Liver (tissue), 8 donors: ENCODE measurements at regions not wholly inside any gene's neighbourhood (a gene's known extent, or its start where the extent isn't known, plus 50 kb on each side); places are given as distances from the start of the nearest gene placed in this dataset.

Experiments
- DNase-seq: peaks from one replicate; pipeline ENCODE4 v3.0.0-alpha.2; 2017; ENCODE audit warnings: low spot score
- H3K27ac ChIP-seq, 2 donors: one replicate each; pipeline ENCODE4 v1.7.0; 2013; ENCODE audit warnings: inconsistent platforms in 2 of 2, low read length in 2 of 2, control low read depth in 1 of 2, low read depth in 1 of 2, mild to moderate bottlenecking in 1 of 2
- H3K27me3 ChIP-seq, 4 donors: one replicate each; pipeline versions ENCODE4 v1.6.1 to v1.7.0; 2013; ENCODE audit warnings: low read length in 3 of 4, inconsistent platforms in 1 of 4, mild to moderate bottlenecking in 1 of 4, moderate library complexity in 1 of 4; ENCODE audit not compliant: control insufficient read depth in 4 of 4, insufficient read depth in 4 of 4
- H3K36me3 ChIP-seq, 4 donors: one replicate each; pipeline versions ENCODE4 v1.6.1 to v1.7.0; 2013; ENCODE audit warnings: low read length in 3 of 4, mild to moderate bottlenecking in 3 of 4, low read depth in 1 of 4, moderate library complexity in 1 of 4; ENCODE audit not compliant: control insufficient read depth in 4 of 4, insufficient read depth in 3 of 4
- H3K4me1 ChIP-seq, 4 donors: one replicate each; pipeline versions ENCODE4 v1.6.1 to v1.7.0; 2013; ENCODE audit warnings: low read length in 3 of 4, mild to moderate bottlenecking in 3 of 4, moderate library complexity in 1 of 4; ENCODE audit not compliant: control insufficient read depth in 4 of 4, insufficient read depth in 4 of 4
- H3K4me3 ChIP-seq, 3 donors: one replicate each; pipeline versions ENCODE4 v1.6.1 to v1.7.0; 2013; ENCODE audit warnings: low read length in 3 of 3, control low read depth in 1 of 3, low read depth in 1 of 3, mild to moderate bottlenecking in 1 of 3
- H3K9ac ChIP-seq, 2 donors: one replicate each; pipeline ENCODE4 v1.7.0; 2013; ENCODE audit warnings: low read length in 2 of 2, mild to moderate bottlenecking in 2 of 2, moderate library complexity in 2 of 2, control low read depth in 1 of 2, low read depth in 1 of 2
- H3K9me3 ChIP-seq, 4 donors: one replicate each; pipeline versions ENCODE4 v1.6.1 to v1.7.0; 2013; ENCODE audit warnings: low read length in 3 of 4; ENCODE audit not compliant: control insufficient read depth in 4 of 4
- ATF3 ChIP-seq: IDR thresholded peaks from 2 replicates; pipeline ENCODE4 v1.6.1; 2016; ENCODE audit warnings: antibody characterized with exemption
- CTCF ChIP-seq: fragments of 150-350 bp; IDR thresholded peaks from 2 replicates; pipeline ENCODE4 v1.5.1; 2017; ENCODE audit warnings: improper control_type of control experiment, low read depth, low read length; ENCODE audit not compliant: missing input control
- EGR1 ChIP-seq, 2 donors: IDR thresholded peaks; 2 replicates each; pipeline ENCODE4 v1.6.1; 2016 to 2018; ENCODE audit warnings: antibody characterized with exemption in 2 of 2, low read depth in 2 of 2
- FOXA1 ChIP-seq: IDR thresholded peaks from 2 replicates; pipeline ENCODE4 v1.6.1; 2016; ENCODE audit warnings: antibody characterized with exemption
- FOXA2 ChIP-seq: IDR thresholded peaks from 2 replicates; pipeline ENCODE4 v1.6.1; 2016; ENCODE audit warnings: antibody characterized with exemption
- GABPA ChIP-seq, 2 donors: IDR thresholded peaks in 1 of 2; conservative IDR thresholded peaks in 1 of 2; 2 replicates each; pipeline ENCODE4 v1.6.1; 2016; ENCODE audit warnings: antibody characterized with exemption in 2 of 2, mild to moderate bottlenecking in 1 of 2, moderate library complexity in 1 of 2
- HNF4A ChIP-seq, 2 donors: conservative IDR thresholded peaks; 2 replicates each; pipeline ENCODE4 v1.6.1; 2016; ENCODE audit warnings: antibody characterized with exemption in 2 of 2, mild to moderate bottlenecking in 2 of 2
- HNF4G ChIP-seq: IDR thresholded peaks from 2 replicates; pipeline ENCODE4 v1.6.1; 2016; ENCODE audit warnings: antibody characterized with exemption
- JUND ChIP-seq, 2 donors: IDR thresholded peaks; 2 replicates each; pipeline ENCODE4 v1.6.1; 2016; ENCODE audit warnings: antibody characterized with exemption in 2 of 2
- MAX ChIP-seq: IDR thresholded peaks from 2 replicates; pipeline ENCODE4 v1.6.1; 2016; ENCODE audit warnings: antibody characterized with exemption
- NR2F2 ChIP-seq: IDR thresholded peaks from 2 replicates; pipeline ENCODE4 v1.6.1; 2016; ENCODE audit warnings: antibody characterized with exemption
- RAD21 ChIP-seq, 2 donors: IDR thresholded peaks; 2 replicates each; pipeline ENCODE4 v1.6.1; 2016; ENCODE audit warnings: antibody characterized with exemption in 2 of 2, mild to moderate bottlenecking in 2 of 2
- REST ChIP-seq: IDR thresholded peaks from 2 replicates; pipeline ENCODE4 v1.6.1; 2016; ENCODE audit warnings: antibody characterized with exemption, mild to moderate bottlenecking
- TAF1 ChIP-seq: conservative IDR thresholded peaks from 2 replicates; pipeline ENCODE4 v1.6.1; 2016; ENCODE audit warnings: antibody characterized with exemption, mild to moderate bottlenecking
- YY1 ChIP-seq: IDR thresholded peaks from 2 replicates; pipeline ENCODE4 v1.6.1; 2016; ENCODE audit warnings: antibody characterized with exemption, mild to moderate bottlenecking
- ZBTB33 ChIP-seq: IDR thresholded peaks from 2 replicates; pipeline ENCODE4 v1.6.1; 2016; ENCODE audit warnings: antibody characterized with exemption
- WGBS: extraction: QIAGEN DNeasy Blood & Tissue Kit; methylation state at CpG from one replicate; pipeline ENCODE4 v1.1.7; 2013; 5-methylcytosine and 5-hydroxymethylcytosine counted together
- donor health status: healthy.
- donor health status: healthy.
- donor health status: healthy.
- donor health status: healthy.
- donor health status: healthy.

GRCh38 chr1:221794935-221795334, 53.0 kb upstream of the DUSP10 start:
- H3K9me3 ChIP-seq = no peaks in the 10 kb centered on the region
- H3K27me3 ChIP-seq = no peaks in the 10 kb centered on the region
- TF ChIP-seq GABPA (IDR thresholded peaks at IDR 0.05 in 1 of 2, conservative IDR thresholded peaks at IDR 0.05 in 1 of 2) = no peak
- no peak for TF ChIP-seq TAF1
- TF ChIP-seq FOXA2 = no peak
- H3K4me3 ChIP-seq = no peak overlapping the region
- H3K36me3 ChIP-seq = no peaks in the 10 kb centered on the region
- no peaks in the 10 kb centered on the region for H3K4me1 ChIP-seq
- DNase-seq = no peak
- no peak overlapping the region for H3K9ac ChIP-seq
- H3K27ac ChIP-seq = no peak overlapping the region
- 83% methylated on average over 1 of the region's 1 CpG for WGBS

GRCh38 chr1:221794079-221794670, 52.3 kb upstream of the DUSP10 start:
- Histone ChIP-seq H3K4me3 (no peak overlapping the region), H3K36me3 (no peaks in the 10 kb centered on the region), H3K27ac (no peak overlapping the region), H3K4me1 (no peaks in the 10 kb centered on the region), H3K27me3 (no peaks in the 10 kb centered on the region), H3K9me3 (no peaks in the 10 kb centered on the region), H3K9ac (no peak overlapping the region)
- no peak for DNase-seq
- TF ChIP-seq YY1 = no peak
- no peak for TF ChIP-seq ATF3
- no peak for TF ChIP-seq REST
- TF ChIP-seq FOXA1 = no peak
- no peak for TF ChIP-seq HNF4G
- TF ChIP-seq HNF4A (conservative IDR thresholded peaks at IDR 0.05) = no peak
- TF ChIP-seq ZBTB33 = no peak
- no peak for TF ChIP-seq TAF1
- no peak for TF ChIP-seq MAX
- TF ChIP-seq RAD21 (IDR thresholded peaks at IDR 0.05) = no peak
- no peak for TF ChIP-seq EGR1 (IDR thresholded peaks at IDR 0.05; ENCODE audit: low read depth in 2 of 2)
- no peak for TF ChIP-seq JUND (IDR thresholded peaks at IDR 0.05)
- no peak for TF ChIP-seq FOXA2
- no peak for TF ChIP-seq NR2F2
- no peak for TF ChIP-seq CTCF
- 59% methylated on average over 2 of the region's 2 CpGs for WGBS
